GM21423 (cell line): ENCODE measurements at regions not wholly inside any gene's neighbourhood (a gene's known extent, or its start where the extent isn't known, plus 50 kb on each side); places are given as distances from the start of the nearest gene placed in this dataset.

Source experiments
- ATAC-seq: cut with Tn5 transposase; IDR thresholded peaks from one replicate; pipeline ENCODE4 v1.9.1; 2021; ENCODE audit warnings: mild to moderate bottlenecking, moderate library complexity; ENCODE audit not compliant: unreplicated experiment

- no peak for ATAC-seq
These were observed 387.7 kb upstream of the PTGER4 start for GRCh38 chr5:40292006-40292405.

DNA sequence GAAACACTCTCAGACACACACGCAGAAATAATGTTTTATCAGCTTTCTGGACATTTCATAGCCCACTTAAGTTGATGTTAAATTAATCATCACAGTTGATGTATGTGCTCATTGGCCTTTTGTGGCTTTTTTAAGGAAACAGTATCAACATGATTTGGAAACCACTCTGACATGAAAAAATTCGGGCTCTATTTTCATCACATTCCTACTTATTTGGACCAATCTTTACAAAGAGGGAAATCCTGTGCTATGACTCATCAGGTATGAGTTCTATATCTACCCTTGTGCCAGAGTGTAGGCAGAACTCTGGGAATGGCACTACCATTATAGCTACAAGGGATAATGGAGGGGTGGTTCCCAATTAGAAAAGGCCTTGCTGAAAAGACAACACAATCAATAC, 388.4 kb upstream of the PTGER4 start:
- ATAC-seq, result no peak

DNA sequence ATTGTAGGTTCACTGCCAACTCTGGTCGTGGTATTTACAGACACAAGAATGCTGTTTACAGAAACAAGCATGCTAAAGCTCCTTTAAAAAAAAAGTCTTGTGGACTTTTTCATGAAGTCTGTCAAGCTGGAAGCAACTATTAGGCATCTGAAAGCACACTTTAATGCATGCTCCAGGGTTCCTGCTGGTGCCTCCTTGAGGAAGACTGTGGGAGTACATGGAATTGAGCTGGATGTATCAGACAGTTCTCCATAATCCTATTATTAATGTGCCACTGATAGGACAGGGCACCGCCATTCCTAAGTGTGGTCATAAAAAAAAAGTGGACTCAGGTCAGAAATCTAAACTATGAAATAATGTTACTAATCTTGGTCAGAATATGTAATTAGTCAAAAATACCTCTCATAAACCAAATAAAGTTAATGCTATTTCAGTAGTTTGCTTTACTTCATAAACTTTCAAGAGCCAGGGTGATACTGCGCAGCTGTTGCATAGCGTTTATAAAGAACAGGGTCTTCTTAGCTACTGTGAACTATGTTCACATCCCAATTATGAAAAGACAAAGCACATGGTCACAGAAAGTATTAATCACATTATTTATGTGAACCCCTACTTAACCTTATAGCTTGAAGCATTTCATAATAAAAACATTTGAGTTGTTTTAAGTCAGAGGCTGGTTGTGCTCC, 390.8 kb upstream of the PTGER4 start:
- ATAC-seq, result no peak

DNA sequence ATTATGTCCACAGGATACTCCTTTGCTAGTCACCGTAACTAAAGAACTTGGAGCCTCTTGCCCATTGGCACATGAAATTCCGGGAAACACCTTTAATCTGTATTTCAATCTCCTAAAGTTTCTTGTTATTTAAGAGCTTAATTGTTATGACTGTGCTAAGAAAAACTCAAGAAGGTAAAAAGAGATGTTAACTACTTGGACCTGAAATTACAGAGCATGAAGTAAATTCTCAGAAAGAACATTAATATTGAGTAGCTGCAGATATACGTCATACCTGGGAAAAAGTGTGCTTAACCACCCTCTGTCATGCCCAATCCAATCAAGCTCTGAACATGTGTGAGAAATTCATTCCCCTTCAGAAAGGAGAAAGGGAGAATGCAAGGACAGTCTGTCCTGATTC, 394.9 kb upstream of the PTGER4 start:
- ATAC-seq, result no peak

DNA sequence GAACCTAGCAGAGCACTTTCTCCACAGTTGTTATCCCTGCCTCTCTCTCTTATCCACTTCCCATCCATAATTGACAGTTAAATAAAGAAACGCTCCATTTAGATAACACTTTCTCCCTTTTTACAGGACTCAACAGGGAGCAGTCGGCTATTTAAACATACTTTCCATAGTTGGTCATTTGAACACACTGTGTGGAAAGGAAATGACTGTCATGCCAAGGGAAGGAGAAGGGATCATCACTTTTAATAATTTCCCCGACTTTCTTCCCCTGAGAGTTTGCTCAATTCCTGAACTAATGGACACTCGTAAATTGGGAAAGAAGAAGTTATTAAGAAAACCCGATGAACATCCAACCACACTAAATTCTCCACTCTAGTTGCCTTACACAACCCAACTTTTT, 400.8 kb upstream of the PTGER4 start:
- no peak for ATAC-seq

GRCh38 chr5:40277161-40277906, 402.4 kb upstream of the PTGER4 start:
- ATAC-seq, result peak; percentile 56

- ATAC-seq, result no peak
These were observed 403.2 kb upstream of the PTGER4 start for GRCh38 chr5:40276426-40277102.

GRCh38 chr5:40274568-40274967, 405.1 kb upstream of the PTGER4 start:
- no peak for ATAC-seq

DNA sequence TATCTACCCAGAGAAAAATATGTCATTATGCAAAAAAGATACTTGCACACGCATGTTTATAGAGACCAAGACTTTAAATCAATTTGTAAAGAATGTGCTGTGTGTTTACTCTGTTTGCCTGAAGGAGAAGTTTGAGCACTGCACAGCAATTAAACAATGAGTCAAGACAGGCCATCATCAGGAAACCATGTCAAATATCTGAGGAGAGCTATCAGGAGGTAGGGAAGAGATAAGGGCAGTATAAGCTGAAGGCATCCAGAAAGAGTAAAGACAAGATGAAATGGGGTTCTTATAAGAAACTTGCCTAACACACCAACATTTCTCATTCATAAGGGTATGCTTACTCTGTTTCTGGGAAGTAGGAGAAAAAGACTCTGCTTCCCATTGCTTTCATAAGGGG, 405.8 kb upstream of the PTGER4 start:
- ATAC-seq, result no peak

DNA sequence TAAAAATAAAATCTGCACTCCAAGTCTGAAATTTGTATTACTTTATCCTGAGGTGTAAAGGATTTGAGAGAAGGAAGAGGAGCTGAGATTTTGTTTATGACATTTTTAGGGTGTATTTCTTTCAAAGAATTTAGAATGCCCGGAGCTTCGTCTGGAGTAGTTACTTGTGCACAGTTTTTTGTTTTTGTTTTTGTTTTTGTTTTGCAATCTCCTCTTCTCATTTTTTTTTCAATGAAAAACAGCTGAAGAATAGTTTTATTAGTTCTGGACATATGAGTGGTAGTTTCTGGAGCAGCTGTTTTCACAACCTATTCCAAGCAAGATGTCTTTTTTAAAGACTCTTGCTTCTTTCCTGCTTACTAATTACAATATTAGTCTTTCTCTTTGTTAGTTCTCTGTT, 408.2 kb upstream of the PTGER4 start:
- no peak for ATAC-seq

DNA sequence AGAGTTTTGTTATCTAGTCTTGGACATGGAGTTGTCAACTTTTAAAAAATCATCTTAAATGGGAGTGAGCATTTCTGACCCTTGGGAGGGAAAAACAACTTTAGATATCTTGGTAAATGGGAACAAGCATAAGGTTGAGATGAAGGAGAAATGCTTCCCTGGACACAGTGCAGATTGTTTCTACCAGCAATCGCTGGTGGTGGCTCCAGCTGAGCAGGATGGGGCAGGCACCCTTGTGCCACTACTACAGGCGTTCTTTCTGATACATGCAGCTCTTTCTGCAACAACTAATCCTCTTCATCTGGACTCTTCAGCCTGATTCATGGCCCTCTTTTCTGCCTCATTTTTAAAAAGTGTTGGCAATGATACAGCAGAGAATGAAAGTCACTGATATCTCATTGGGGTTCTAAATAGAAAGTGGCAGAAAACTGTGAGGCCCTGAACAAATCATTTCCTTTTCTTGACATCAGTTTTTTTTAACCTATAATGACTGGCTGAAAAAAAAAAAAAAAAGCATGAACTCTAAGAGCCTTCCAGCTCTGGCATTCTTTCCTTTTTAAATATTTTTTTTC, 409.4 kb upstream of the PTGER4 start:
- no peak for ATAC-seq

DNA sequence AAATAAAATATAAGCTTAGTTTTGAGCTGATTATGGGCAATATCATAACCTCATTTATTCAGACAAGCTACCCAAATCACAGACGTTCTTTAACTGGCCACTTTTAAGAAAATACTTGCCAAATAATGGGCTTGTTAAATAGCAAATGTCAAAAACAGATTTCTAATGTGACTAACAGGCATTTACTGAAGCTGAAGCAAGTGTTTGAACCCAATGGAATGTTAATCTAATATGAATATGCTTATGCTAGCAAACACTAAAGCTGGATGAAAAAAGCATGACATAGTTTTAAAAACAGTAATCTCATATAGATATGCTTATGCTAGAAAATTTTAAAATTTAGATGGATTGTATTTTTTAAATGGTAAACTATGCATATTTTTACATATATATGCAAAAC, 411.6 kb upstream of the PTGER4 start:
- ATAC-seq, result no peak

GRCh38 chr5:40266952-40267351, 412.8 kb upstream of the PTGER4 start:
- ATAC-seq, result no peak

DNA sequence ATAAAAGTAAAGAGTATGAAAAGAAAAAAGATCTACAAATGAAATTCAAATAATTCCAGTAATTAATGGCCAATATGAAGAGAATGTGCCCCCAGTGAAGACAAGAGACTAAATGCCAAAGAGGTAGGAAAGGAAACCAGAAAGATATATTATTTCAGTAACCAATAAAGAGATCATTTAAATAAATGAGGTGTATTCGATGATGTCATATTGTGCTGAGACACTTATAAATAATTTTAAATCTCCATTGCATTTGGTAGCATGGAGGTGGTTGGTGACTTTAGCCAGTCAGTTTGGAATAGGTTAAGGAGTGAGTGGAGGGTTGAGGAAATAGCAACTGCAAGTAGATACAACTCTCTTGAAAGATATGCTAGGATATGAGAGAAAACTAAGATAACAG, 417.7 kb upstream of the PTGER4 start:
- no peak for ATAC-seq

DNA sequence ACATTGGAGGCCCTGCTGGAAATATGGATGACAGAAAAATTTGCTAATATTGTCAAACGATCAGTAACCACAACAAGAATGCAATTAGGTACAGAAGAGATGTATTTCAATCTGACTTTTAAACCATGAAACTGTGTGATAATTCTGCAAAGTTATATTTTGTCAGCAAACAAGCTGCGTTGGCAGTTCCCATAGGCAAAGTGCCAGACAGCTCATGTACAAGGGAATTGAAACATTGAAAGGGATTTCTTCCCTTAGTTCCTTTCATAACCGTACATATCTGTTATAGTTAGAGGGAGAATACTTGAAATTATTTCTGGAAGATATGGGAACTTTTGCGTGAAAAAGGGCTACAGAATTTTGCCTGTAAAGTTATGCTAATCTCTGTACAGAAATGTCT, 419.4 kb upstream of the PTGER4 start:
- ATAC-seq, result no peak

GRCh38 chr5:40258222-40258621, 421.5 kb upstream of the PTGER4 start:
- ATAC-seq, result no peak

- no peak for ATAC-seq
These were observed 439.0 kb upstream of the PTGER4 start for GRCh38 chr5:40240671-40241070.

DNA sequence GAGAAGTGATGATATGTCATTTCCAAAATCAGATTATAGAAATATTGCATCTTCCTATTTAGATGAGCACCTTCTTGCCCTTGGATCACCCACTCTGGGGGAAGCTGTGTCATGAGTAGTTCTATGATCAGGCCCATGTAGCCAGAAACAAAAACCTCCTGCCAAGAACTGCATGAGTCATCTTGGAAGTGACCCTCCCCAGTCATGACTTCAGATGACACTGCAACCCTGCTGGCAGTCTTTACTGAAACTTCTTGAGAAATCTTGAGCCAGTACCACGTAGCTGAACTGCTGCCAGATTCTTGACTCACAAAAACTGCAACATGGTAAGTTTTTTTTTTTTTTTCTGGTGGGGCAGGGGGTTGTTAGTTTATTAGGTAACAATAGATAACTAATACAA, 439.6 kb upstream of the PTGER4 start:
- ATAC-seq, result no peak

DNA sequence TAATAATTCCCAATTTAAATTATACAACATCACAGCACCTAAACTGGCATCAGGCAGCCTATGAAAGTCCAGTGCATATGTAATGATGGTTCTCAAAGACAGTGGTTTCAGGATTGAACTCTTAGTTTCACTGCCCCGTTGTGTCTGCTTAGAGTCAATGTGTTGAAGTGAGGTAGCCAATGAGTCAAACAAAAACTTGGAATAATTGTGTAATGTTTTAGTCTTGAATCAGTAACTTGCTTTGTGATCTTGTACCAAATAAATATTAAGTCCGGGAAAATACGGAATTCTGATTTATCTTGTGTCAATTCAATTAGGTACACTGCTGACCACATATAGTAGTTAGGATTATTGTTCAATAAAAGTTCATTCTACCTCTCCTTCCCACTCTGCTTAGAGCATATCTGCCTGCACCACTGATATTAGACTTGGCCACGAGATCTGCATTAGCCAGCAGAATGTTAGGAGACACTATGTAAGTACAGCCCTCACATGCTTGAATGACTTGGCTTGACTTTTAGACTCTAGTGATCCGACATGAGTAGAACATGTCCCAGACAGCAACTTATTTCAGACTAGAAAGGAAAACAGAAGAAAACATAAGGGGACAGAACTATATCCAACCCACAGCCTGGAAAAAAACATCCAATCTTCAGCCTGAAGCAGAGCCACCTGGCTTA, 441.5 kb upstream of the PTGER4 start:
- no peak for ATAC-seq

GRCh38 chr5:40235471-40236400, 444.0 kb upstream of the PTGER4 start:
- no peak for ATAC-seq
